ENCODE measurements at regions not wholly inside any gene's neighbourhood (a gene's known extent, or its start where the extent isn't known, plus 50 kb on each side); places are given as distances from the start of the nearest gene placed in this dataset.

DNA sequence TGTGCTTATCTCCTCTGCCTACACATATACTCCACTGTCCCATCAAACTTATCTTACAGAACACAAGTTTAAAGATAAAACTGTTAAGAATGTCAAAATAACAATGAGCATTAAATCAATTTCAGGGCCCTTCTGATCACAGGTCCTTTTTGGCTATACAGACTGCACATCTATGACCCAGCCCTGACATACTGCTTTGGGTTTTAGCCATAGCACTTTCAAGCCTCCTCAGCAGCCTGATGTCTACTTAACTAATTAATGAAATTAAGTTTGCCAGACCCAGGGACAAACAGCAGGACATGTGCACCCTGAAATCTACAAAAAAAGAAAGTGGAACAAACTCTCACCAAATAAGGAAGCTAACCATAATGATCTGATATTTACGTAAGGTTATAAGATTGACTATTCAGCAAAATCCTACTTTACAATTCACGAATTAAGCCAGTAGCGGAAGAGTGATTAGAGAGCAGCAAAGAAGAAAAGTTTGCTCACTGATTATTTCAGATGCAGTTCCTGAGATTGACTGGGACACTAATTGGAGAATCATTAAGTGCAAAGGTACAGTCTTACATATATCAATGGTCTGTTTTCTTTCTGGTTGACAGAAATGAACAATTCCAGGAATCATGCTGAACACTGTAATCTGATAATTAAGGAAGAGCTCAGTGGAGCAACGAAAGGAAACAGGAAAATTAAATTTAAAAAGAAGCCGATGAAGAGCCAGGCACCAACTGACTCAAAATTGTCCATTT, 669.3 kb upstream of the LRRN3 start:
- TF ChIP-seq, protein P1, sequence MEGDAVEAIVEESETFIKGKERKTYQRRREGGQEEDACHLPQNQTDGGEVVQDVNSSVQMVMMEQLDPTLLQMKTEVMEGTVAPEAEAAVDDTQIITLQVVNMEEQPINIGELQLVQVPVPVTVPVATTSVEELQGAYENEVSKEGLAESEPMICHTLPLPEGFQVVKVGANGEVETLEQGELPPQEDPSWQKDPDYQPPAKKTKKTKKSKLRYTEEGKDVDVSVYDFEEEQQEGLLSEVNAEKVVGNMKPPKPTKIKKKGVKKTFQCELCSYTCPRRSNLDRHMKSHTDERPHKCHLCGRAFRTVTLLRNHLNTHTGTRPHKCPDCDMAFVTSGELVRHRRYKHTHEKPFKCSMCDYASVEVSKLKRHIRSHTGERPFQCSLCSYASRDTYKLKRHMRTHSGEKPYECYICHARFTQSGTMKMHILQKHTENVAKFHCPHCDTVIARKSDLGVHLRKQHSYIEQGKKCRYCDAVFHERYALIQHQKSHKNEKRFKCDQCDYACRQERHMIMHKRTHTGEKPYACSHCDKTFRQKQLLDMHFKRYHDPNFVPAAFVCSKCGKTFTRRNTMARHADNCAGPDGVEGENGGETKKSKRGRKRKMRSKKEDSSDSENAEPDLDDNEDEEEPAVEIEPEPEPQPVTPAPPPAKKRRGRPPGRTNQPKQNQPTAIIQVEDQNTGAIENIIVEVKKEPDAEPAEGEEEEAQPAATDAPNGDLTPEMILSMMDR (IDR thresholded peaks at IDR 0.05) = no peak
- TF ChIP-seq EZH2phosphoT487 (IDR thresholded peaks at IDR 0.05) = no peak
- TF ChIP-seq EZH2 (IDR thresholded peaks at IDR 0.05) = no peak

Measured in neural progenitor cell (in vitro differentiated cells).